CD4-positive, alpha-beta T cell treated with Interleukin-6 for 4 hours (primary cell): ENCODE measurements at regions not wholly inside any gene's neighbourhood (a gene's known extent, or its start where the extent isn't known, plus 50 kb on each side); places are given as distances from the start of the nearest gene placed in this dataset.
"Not testable (repeated sequence)": the region's sequence is repeated elsewhere in the genome, so short reads cannot be mapped to it uniquely, and the experiment has no call there.

Experiments
- DNase-seq: peaks from one replicate; pipeline ENCODE4 v3.0.0-alpha.2; 2020; ENCODE audit warnings: mixed read lengths

DNA sequence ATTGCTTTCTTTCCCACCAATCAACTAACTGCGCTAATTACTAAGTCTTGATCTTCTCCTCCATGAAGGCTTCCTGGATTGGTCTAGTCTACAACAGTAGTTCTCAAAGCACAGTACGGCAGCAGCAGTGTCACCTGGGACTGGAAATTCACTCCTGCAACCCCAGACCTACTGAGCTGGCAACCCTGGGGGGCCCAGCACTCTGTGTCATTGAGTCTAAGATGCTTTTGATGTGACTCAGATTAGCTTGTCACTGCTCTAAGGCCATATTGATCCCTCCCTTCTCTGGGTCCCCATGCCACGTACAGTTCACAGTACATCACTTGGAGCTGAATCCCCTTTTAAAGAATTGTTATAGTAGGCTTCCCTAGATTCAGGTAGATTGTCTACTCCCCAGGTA is 65.7 kb upstream of the KMT2C start:
- DNase-seq, result no peak

DNA sequence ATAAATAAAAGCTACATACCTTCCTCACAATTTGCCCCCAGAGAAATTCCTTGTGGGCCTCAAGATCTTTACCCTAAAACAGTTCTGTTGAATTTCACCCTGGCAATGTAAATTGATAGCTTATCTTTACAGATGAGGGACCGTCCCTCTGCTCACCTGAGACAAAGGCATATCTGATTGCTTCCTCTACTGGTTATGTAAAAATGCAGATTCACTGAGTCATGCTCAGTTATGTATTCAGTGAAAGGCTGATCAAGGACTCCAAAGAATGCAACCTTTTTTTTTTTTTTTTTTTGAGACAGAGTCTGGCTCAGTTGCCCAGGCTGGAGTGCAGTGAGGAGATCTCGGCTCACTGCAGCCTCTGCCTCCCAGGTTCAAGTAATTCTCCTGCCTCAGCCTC is 64.2 kb upstream of the KMT2C start:
- not testable (repeated sequence) for DNase-seq

DNA sequence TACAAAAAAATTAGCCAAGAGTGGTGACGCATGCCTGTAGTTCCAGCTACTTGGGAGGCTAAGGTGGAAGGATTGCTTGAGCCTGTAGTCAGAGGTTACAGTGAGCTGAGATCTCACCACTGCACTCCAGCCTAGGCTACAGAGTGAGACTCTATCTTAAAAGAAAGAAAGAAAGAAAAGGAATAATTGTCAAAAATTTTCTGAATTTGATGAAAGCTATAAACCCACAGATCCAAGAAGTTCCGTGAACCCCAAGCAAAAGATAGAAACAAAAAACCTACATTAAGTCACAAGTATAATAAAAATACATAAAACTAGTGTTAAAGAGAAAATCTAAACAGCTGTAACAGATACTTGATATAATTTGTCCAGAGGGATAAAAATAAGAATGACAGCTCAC is 60.1 kb upstream of the KMT2C start:
- no peak for DNase-seq

DNA sequence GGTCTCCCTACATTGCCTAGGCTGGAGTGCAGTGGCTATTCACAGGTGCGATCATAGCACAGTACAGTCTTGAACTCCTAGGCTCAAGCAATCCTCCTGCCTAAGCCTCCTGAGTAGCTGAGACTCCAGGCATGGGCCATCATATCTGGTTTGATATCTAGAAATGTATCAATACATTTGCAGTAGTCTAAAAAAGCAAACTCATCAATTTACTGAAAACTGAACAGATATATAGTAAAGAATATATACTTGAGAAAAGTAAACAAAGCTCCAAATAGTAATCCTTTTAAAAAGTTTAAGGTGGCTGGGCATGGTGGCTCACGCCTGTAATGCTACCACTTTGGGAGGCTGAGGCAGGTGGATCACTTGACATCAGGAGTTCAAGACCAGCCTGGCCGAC is 57.1 kb upstream of the KMT2C start:
- no peak for DNase-seq

DNA sequence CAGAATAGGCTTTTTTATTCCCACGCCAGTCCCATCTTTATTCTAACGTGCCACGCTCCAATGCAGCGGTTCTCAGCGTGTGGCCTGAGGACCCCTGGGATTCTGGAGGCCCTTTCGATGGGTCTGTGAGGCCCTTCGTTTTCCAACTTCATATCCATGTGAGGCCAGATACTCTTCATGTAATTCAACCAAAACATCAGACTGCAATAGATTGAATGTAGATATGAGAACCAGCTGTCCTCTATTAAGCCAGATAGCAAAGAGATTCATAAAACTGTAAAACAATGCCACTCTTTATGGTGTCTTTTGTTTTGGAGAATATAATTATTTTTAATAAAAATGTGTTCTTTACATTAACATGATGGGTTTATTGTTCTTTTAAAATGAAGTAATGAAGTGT is 53.2 kb upstream of the KMT2C start:
- no peak for DNase-seq

DNA sequence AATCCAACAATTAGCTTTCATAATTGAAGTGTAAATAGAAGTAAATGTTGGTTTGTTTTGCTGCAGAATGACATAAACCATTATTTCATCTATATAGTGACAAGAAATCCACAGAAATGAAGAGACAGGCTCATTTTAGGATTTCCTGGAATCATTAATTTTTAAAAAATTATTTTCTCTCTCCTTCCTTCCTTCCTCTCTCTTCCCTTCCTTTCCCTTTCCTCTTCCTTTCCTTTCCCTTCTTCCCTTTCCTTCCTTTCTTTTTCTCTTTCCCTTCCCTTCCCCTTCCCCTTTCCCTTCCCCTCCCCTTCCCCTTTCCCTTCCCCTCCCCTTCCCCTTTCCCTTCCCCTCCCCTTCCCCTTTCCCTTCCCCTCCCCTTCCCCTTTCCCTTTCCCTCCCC is 51.2 kb upstream of the KMT2C start:
- DNase-seq, result no peak

DNA sequence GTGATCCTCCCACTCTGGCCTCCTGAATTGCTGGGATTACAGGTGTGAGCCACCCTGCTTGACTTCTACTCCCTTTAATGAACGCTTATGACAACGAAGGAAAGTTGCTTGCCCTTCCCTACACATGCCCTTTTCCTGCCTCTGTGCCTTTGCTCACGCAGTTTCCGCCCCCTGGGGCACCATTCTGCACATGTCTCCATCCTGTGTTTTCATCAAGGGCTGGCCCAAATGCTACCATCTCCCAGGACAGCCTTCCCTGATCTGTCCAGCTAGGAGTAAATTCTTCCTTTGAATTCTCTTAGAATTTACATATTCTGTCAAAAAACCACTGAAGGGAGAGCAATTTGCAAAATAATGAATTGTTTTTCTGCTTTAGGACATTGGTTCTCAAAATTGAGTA is 50.0 kb upstream of the KMT2C start:
- DNase-seq, result no peak
